ENCODE measurements at regions not wholly inside any gene's neighbourhood (a gene's known extent, or its start where the extent isn't known, plus 50 kb on each side); places are given as distances from the start of the nearest gene placed in this dataset.
"Not testable (repeated sequence)": the region's sequence is repeated elsewhere in the genome, so short reads cannot be mapped to it uniquely, and the experiment has no call there.

- no peak for DNase-seq
Observed at GRCh38 chr4:167944721-167945120, 147.6 kb upstream of the ANXA10 start.

- DNase-seq: no peak
Observed at GRCh38 chr4:167955006-167955405, 137.3 kb upstream of the ANXA10 start.

DNA sequence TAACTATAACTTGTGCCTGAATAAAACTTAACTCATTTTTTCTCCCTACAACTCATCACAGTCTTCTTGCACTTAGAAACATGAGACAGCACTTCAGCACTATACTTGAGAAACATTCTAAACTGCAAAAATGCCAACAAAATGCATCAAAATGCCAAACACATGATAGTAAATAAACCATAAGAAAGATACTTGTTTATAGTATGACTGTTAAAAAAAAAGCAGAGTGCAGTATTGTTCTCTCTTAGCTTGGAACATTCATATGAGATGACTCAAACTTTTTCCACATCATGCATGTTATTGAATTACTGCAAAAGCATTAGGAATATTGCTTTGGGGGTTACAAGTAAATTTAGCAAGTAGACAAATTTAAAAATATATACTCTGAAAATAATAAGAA, 135.7 kb upstream of the ANXA10 start:
- no peak for DNase-seq

GRCh38 chr4:167964766-167965373, 127.5 kb upstream of the ANXA10 start:
- DNase-seq: no peak

DNA sequence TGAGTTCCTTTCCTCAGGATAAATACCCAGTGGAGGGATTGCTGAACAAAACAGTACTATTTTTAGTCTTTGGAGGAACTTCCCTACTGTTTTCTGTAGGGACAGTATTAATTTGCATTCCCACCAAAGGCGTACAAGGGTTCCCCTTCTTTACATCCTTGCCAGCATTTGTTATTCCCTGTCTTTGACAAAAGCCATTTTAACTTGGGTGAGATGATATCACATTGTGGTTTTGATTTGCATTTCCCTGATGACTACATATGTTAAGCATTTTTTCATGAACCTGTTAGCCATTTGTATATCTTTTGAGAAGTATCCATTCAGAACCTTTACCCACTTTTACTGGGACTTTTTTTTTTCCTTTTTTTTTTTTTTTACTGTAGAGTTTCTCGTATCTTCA, 126.2 kb upstream of the ANXA10 start:
- no peak for DNase-seq

- DNase-seq: no peak
Observed at GRCh38 chr4:167973513-167973912, 118.8 kb upstream of the ANXA10 start.

DNA sequence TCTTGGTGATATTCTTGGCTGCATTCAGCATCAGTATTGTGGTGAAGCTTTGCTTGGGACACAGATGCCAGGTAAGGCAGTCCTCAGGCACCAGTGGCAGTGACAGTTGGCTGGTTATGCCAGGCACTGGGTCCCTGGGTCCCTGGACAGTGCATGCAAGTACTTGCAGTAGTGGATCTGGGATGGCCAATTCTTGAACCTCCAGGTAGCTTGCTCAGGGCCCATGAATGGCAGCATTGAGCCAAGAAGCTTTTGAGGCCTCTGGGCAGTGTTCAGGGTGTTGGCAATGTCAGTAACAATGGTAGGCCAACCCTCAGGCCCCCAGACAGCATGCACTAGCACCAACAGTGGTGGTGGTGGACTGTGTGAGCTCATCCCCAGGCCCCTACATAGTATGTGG, 106.8 kb upstream of the ANXA10 start:
- DNase-seq: no peak

- no peak for DNase-seq
Observed at GRCh38 chr4:167986044-167986443, 106.3 kb upstream of the ANXA10 start.

DNA sequence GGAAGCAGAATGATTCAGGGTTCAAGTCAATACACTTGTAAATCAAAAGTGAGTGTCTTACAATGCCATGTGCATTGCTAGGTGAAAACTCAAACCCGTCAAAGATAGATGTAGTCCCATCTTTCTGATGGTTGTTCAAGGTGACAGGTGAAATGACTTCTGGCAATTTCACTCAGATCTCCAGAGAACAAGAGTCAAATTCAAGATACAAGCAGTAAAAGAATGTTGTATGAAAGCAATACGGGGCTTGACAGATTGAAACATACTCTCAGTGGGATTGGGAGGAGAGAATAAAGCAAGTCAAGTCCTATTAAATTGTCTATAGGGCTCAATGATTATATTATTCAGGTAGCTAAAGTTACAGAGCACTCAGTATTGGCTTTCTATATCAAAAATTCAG, 105.1 kb upstream of the ANXA10 start:
- DNase-seq: no peak

DNA sequence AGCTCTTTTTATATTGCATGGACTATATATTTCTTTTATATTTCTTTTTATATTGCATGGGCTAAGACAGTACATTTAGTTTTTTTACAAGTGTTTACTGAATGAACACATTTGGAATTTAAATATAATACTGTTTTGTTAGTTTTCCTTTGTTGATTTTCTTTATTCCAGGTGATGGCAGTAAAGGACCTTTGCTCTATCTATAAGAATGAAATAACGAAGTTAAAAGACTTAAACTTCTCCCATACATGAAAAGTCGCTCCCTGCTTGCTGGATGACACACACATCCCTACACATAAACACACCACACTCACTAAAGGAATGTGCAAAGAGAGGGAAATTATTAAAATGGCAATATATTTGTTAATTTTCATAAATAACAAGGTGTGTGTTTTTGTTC, 102.5 kb upstream of the ANXA10 start:
- no peak for DNase-seq

- DNase-seq: not testable (repeated sequence)
Observed at GRCh38 chr4:168008112-168008511, 84.2 kb upstream of the ANXA10 start.

- no peak for DNase-seq
Observed at GRCh38 chr4:168019019-168019651, 73.2 kb upstream of the ANXA10 start.

DNA sequence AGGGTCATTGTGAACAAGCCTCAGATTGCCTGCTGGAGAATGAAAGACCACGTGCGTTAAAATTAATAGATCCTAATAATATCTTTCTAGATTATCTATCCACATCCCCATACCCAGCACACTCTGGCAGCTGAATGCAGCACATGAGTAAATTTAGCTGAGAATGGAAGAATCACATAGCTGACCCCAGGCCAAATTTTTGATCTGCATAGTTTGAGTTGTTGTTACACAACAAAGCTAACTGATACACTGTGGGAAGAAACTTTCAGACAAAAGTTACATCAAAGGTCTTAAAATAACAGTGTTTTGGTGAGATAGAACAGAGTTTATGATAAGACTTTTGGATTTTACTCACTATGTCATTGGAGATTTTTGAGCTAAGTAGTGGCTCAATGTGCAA, 72.4 kb upstream of the ANXA10 start:
- DNase-seq: no peak

GRCh38 chr4:168021666-168022065, 70.7 kb upstream of the ANXA10 start:
- no peak for DNase-seq

DNA sequence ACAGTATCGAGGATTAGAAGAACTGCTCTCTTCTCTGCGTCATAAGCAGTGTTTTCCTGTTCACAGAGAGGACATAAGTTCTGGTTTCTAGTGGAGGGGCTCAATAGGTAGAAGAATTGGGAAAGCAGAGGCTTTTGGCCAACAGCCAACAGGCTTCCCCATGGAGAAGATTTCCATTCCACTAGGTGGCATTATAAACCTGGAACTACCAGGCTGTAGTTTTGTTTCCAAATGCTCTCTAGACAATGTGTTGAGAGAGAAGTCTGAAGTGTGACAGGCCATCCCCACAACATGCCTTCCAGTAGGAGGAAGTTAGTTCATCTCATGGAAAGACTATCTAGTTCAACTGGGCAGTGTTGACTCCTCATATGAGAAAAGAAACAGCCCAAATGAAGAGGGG, 63.8 kb upstream of the ANXA10 start:
- DNase-seq: no peak

DNA sequence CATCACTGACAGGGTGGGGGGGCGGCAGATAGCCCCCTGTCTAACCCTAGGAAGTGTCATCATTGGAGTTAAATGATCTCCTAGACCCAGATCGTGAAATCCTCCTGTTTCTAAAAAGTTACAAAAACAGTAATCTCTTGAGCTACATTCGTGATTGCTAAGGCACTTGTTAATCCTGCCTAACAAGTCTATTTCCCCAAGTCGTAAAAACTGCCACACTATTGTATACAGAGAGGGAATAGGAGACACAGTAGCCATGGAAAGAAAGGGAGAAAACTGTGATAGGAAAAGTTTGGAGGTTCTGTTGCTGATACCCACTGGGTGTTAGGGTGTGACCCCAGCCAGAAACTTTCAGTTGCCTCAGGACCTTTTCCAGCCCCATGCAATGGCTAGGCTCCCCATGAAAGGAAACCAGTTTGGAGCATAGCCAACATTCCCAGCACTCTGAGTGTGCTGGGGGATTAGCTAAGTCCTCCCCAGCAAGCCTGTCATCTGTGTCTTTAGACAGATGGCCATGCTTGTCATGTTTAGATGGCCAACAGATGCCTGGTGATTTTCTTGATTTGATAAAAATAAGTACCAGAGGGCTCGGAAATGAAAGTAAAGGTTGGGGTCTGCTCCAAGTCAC, 63.3 kb upstream of the ANXA10 start:
- DNase-seq: no peak

- DNase-seq: no peak
Observed at GRCh38 chr4:168037676-168038075, 54.7 kb upstream of the ANXA10 start.

DNA sequence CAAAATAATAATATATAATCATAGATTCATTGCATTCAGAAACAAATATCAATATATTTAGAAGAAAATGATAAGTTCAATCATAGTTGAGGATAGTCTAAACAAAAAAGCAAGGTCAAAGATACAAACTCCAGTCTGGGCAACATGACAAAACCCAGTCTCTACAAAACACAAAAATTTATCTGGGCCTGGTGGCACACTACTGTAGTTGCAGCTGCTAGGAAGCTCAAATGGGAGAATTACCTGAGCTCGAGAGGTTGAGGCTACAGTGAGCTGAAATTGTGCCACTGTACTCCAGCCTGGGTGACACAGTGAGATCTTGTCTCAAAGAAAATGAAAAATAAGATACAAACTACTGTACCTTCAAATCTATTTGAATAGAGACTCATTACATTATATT, 52.7 kb upstream of the ANXA10 start:
- DNase-seq: no peak

Data from activated naive CD4-positive, alpha-beta T cell treated with Interleukin-2 at 50 U/mL for 16 hours (primary cell).